IPS DF 6.9 (cell line): ENCODE measurements at regions not wholly inside any gene's neighbourhood (a gene's known extent, or its start where the extent isn't known, plus 50 kb on each side); places are given as distances from the start of the nearest gene placed in this dataset.
"Not testable (repeated sequence)": the region's sequence is repeated elsewhere in the genome, so short reads cannot be mapped to it uniquely, and the experiment has no call there.

Experiments used
- DNase-seq: peaks from one replicate; pipeline ENCODE4 v3.0.0-alpha.2; 2013; ENCODE audit warnings: low read depth, low spot score
- H3K27ac ChIP-seq: one replicate; pipeline ENCODE4 v1.5.1; 2013; ENCODE audit warnings: low read length, control low read depth
- H3K27me3 ChIP-seq: 2 replicates; pipeline ENCODE4 v1.6.1; 2013; ENCODE audit warnings: mild to moderate bottlenecking, low read length; ENCODE audit not compliant: control insufficient read depth, insufficient read depth
- H3K36me3 ChIP-seq: 2 replicates; pipeline ENCODE4 v1.6.1; 2013; ENCODE audit warnings: low read length; ENCODE audit not compliant: control insufficient read depth, insufficient read depth
- H3K4me1 ChIP-seq: 2 replicates; pipeline ENCODE4 v1.6.1; 2013; ENCODE audit warnings: low read length; ENCODE audit not compliant: control insufficient read depth, insufficient read depth
- H3K4me3 ChIP-seq: 2 replicates; pipeline ENCODE4 v1.5.1; 2013; ENCODE audit warnings: mild to moderate bottlenecking, low read length
- H3K9me3 ChIP-seq: 2 replicates; pipeline ENCODE4 v1.6.1; 2013; ENCODE audit warnings: low read length, inconsistent platforms; ENCODE audit not compliant: control insufficient read depth, insufficient read depth
- WGBS: extraction: QIAGEN DNeasy Blood & Tissue Kit; methylation state at CpG from one replicate; pipeline ENCODE4 v1.1.7; 2013; ENCODE audit warnings: mixed read lengths, missing lambda C conversion rate; ENCODE audit not compliant: insufficient read length, insufficient coverage; 5-methylcytosine and 5-hydroxymethylcytosine counted together

DNA sequence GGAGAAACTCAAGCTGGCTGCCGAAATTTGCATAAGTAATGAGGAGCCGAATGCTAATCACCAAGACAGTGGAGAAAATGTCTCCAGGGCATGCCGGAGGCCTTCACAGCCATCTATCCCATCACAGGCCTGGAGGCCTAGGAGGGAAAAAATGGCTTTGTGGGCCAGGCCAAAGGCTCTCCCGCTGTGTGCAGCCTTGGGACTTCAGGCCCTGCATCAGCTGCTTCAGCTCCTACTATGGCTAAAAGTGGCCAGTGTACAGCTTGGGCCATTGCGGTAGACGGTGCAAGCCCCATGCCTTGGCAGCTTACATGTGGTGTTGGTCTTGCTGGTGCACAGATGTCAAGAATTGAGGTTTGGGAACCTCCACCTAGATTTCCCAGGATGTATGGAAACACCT lies 162.6 kb upstream of the FAM47A start:
- Histone ChIP-seq H3K27me3 (no peaks in the 10 kb centered on the region), H3K4me1 (no peaks in the 10 kb centered on the region), H3K36me3 (no peaks in the 10 kb centered on the region), H3K27ac (no peak overlapping the region), H3K9me3 (no peaks in the 10 kb centered on the region), H3K4me3 (no peak overlapping the region)
- no CpG with 5 or more reads among the region's 6 CpGs for WGBS
- DNase-seq, result no peak

DNA sequence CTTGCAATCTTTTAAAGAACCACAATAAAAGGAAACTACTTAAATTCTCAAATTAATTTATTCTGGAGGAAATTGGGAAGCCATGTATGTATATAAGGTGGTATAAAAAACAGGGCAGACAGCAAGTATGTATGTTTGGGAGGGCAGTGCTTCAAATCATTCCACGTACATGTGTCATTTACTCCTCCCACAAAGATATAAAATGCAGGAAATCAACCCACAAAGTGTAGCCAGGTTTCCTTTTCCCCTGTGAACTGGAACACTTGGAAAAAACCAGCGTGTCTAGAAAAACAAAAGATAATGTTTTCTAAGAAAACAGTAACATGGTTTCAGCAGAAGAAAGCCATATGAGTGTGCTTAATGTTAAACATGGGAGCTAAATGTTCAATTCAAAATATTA lies 156.7 kb upstream of the FAM47A start:
- no peak for DNase-seq
- no peaks in the 10 kb centered on the region for H3K36me3 ChIP-seq
- no peak overlapping the region for H3K4me3 ChIP-seq
- WGBS, result no CpG with 5 or more reads among the region's 2 CpGs
- H3K27ac ChIP-seq, result no peak overlapping the region
- no peaks in the 10 kb centered on the region for H3K27me3 ChIP-seq
- no peaks in the 10 kb centered on the region for H3K9me3 ChIP-seq
- H3K4me1 ChIP-seq, result no peaks in the 10 kb centered on the region

DNA sequence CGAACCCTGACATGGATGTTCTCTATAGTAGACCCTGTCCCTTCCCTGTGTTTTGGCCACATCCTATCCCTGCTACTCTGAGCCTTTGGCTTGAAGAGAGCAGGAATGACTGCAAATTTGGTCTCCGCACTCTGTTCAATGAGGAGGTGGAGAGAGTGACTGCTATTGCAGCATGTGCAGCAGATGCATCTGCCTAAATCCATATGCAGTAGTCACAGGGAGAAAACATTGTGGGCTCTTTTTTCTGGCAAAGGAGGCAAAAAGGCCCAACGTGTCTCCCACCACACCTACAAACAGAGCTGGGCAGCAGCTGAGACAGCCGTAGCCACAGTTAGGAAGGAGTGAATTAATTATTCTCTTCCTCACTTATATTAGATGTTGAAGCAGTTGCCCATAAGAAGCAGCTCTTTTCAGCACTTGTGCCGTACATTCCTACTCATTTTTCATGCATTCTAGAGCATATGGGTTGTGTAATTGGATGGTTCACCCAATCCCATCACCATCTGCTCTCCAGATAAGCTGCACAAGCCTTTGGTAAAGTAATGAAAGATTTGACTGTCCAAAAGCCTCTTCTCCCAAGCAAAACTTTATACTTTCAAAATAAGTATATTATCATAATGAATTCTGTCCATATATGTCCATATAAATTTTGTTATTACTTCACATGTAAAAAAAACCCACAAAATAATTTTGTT lies 147.9 kb upstream of the FAM47A start:
- Histone ChIP-seq H3K9me3 (no peaks in the 10 kb centered on the region), H3K4me3 (no peak overlapping the region), H3K27ac (no peak overlapping the region), H3K27me3 (no peaks in the 10 kb centered on the region), H3K36me3 (no peaks in the 10 kb centered on the region), H3K4me1 (no peaks in the 10 kb centered on the region)
- no peak for DNase-seq
- WGBS, result no CpG with 5 or more reads among the region's 5 CpGs

- Histone ChIP-seq H3K27ac (no peak overlapping the region), H3K9me3 (no peaks in the 10 kb centered on the region), H3K4me1 (no peaks in the 10 kb centered on the region), H3K4me3 (no peak overlapping the region), H3K27me3 (no peaks in the 10 kb centered on the region), H3K36me3 (no peaks in the 10 kb centered on the region)
- DNase-seq, result no peak
- WGBS, result no CpG with 5 or more reads among the region's 1 CpG
Observed at GRCh38 chrX:34275699-34276098, 143.6 kb upstream of the FAM47A start.

- Histone ChIP-seq H3K36me3 (no peaks in the 10 kb centered on the region), H3K9me3 (no peaks in the 10 kb centered on the region), H3K4me3 (no peak overlapping the region), H3K27me3 (no peaks in the 10 kb centered on the region), H3K27ac (no peak overlapping the region), H3K4me1 (no peaks in the 10 kb centered on the region)
- no peak for DNase-seq
- WGBS, result no CpG with 5 or more reads among the region's 2 CpGs
Observed at GRCh38 chrX:34270434-34270833, 138.3 kb upstream of the FAM47A start.

DNA sequence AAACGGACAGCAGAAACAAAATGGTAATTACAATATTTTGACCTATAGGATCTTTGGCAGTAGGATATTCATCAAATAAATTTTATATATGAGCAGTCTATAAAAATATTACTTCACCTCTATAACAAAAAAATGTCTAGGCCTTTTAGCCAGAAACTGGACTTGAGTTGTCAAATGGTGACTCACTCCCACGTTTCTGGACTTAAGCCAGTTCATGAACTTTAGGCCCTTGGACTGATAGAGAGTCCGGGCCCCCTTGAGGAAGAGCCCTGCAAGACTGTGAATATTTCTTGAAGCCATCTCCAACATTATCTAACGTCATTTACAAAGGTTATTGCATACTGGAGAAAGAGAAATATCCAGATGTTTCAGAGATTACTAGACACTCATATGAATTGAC lies 106.8 kb upstream of the FAM47A start:
- no peak overlapping the region for H3K4me3 ChIP-seq
- H3K36me3 ChIP-seq, result no peaks in the 10 kb centered on the region
- DNase-seq, result no peak
- H3K27ac ChIP-seq, result no peak overlapping the region
- WGBS, result no CpG with 5 or more reads among the region's 4 CpGs
- H3K9me3 ChIP-seq, result no peaks in the 10 kb centered on the region
- no peaks in the 10 kb centered on the region for H3K27me3 ChIP-seq
- no peaks in the 10 kb centered on the region for H3K4me1 ChIP-seq

DNA sequence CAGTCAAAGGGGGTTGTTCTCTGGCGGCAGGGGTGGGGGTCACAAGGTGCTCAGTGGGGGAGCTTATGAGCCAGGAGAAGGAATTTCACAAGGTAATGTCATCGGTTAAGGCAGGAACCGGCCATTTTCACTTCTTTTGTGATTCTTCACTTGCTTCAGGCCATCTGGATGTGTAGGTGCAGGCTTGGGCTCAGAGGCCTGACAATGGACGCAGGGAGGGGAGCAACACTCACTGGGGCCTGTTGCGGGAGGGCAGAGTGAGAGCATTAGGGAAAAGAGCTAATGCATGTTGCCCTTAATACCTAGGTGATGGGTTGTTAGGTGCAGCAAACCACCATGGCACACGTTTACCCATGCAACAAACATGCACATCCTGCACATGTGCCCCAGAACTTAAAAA lies 98.0 kb upstream of the FAM47A start:
- not testable (repeated sequence) for H3K27me3 ChIP-seq, DNase-seq
- WGBS, result no CpG with 5 or more reads among the region's 6 CpGs

GRCh38 chrX:34227804-34228203 lies 95.7 kb upstream of the FAM47A start:
- Histone ChIP-seq H3K4me3 (no peak overlapping the region), H3K9me3 (no peaks in the 10 kb centered on the region), H3K27ac (no peak overlapping the region), H3K4me1 (no peaks in the 10 kb centered on the region), H3K36me3 (no peaks in the 10 kb centered on the region), H3K27me3 (no peaks in the 10 kb centered on the region)
- no CpG with 5 or more reads among the region's 2 CpGs for WGBS
- no peak for DNase-seq

More for the DNA sequence above, 98.0 kb upstream of the FAM47A start:
- H3K36me3 ChIP-seq, H3K27ac ChIP-seq, H3K4me1 ChIP-seq, H3K9me3 ChIP-seq, H3K4me3 ChIP-seq: not testable (repeated sequence)

GRCh38 chrX:34223574-34223973 lies 91.5 kb upstream of the FAM47A start:
- no peaks in the 10 kb centered on the region for H3K4me1 ChIP-seq
- no peak for DNase-seq
- WGBS, result no CpG with 5 or more reads among the region's 3 CpGs
- no peaks in the 10 kb centered on the region for H3K27me3 ChIP-seq
- no peak overlapping the region for H3K27ac ChIP-seq
- no peaks in the 10 kb centered on the region for H3K9me3 ChIP-seq
- H3K4me3 ChIP-seq, result no peak overlapping the region
- no peaks in the 10 kb centered on the region for H3K36me3 ChIP-seq

GRCh38 chrX:34218063-34218462 lies 85.9 kb upstream of the FAM47A start:
- H3K9me3 ChIP-seq, result no peaks in the 10 kb centered on the region
- WGBS, result no CpG with 5 or more reads among the region's 1 CpG

GRCh38 chrX:34197946-34198345 lies 65.8 kb upstream of the FAM47A start:
- Histone ChIP-seq H3K4me3 (no peak overlapping the region), H3K27me3 (no peaks in the 10 kb centered on the region), H3K36me3 (no peaks in the 10 kb centered on the region), H3K4me1 (no peaks in the 10 kb centered on the region), H3K9me3 (no peaks in the 10 kb centered on the region), H3K27ac (no peak overlapping the region)
- DNase-seq, result no peak
- WGBS, result no CpG with 5 or more reads among the region's 1 CpG

More at GRCh38 chrX:34218063-34218462, 85.9 kb upstream of the FAM47A start:
- Histone ChIP-seq H3K4me3 (no peak overlapping the region), H3K36me3 (no peaks in the 10 kb centered on the region), H3K27ac (no peak overlapping the region), H3K4me1 (no peaks in the 10 kb centered on the region), H3K27me3 (no peaks in the 10 kb centered on the region)
- DNase-seq, result no peak
